ENCODE measurements at regions not wholly inside any gene's neighbourhood (a gene's known extent, or its start where the extent isn't known, plus 50 kb on each side); places are given as distances from the start of the nearest gene placed in this dataset.

DNA sequence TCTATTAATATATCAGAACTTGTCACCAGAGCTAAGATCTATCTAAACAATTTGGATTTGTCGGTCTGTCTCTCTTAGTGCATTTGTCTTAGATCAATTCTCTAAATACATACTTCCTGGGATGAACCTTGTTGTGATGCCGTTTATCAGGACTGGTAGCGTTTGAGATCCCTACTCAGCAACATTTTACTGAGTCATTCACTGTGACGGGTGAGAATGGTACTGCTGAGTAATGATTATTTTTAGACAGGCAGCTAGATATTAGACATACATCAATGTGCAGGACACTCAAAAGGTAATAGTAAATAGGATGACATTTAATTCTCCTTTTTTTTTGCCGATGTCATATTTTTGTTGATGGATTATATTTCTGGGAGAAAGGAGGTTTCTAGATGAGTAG lies 209.0 kb downstream of the CSNK1G3 start:
- BruUV-seq (replicated peaks) = no TSS peak
- Histone ChIP-seq H3K27me3 (replicated peaks; ENCODE audit: insufficient read depth, low read depth, low read length, poor library complexity) (no peaks in the 10 kb centered on the region), H3K4me1 (ENCODE audit: insufficient read depth, low read length, poor library complexity, severe bottlenecking) (no peaks in the 10 kb centered on the region), H3K27ac (ENCODE audit: low read depth, low read length, poor library complexity, severe bottlenecking) (no peak overlapping the region), H3K4me3 (ENCODE audit: low read depth, low read length, poor library complexity, severe bottlenecking) (no peak overlapping the region), H3K36me3 (ENCODE audit: insufficient read depth, low read length, poor library complexity, severe bottlenecking) (no peaks in the 10 kb centered on the region), H3K9me3 (ENCODE audit: low read depth, low read length, poor library complexity, severe bottlenecking) (no peaks in the 10 kb centered on the region)
- TF ChIP-seq EZH2 (IDR thresholded peaks at IDR 0.05; ENCODE audit: borderline replicate concordance, low read depth, low read length, poor library complexity, severe bottlenecking) (no peak), CTCF (conservative IDR thresholded peaks at IDR 0.05; ENCODE audit: low read depth, low read length) (no peak)
- intact Hi-C loops (cut with micrococcal nuclease; ENCODE audit: unreplicated experiment) = no loop called here
- ChIA-PET CTCF (no interaction called here), POLR2A (ENCODE audit: low non-redundant PET) (no interaction called here)
- DNase-seq (ENCODE audit: low spot score) = no peak

DNA sequence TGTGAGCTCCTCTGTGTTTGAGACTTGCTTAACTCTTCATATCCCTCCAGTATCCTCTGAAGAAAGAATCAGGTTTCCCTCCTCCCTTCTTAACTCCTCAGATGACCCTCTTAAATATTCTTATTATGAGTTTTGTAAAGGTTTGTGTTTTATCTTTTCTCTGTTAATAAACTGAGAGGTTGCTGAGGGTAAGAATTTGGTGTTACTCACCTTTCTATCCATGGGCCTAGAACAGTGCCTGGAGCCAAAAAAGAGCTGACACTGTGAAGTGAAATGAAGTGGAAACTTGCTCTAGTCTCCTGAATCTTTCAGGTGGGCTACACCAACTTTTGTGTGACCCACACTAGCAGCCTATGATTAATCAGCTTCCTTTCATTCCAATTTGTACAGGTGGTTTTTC lies 208.4 kb downstream of the CSNK1G3 start:
- Histone ChIP-seq H3K9me3 (ENCODE audit: low read depth, low read length, poor library complexity, severe bottlenecking) (no peaks in the 10 kb centered on the region), H3K4me3 (ENCODE audit: low read depth, low read length, poor library complexity, severe bottlenecking) (no peak overlapping the region), H3K27me3 (replicated peaks; ENCODE audit: insufficient read depth, low read depth, low read length, poor library complexity) (no peaks in the 10 kb centered on the region), H3K4me1 (ENCODE audit: insufficient read depth, low read length, poor library complexity, severe bottlenecking) (no peaks in the 10 kb centered on the region), H3K36me3 (ENCODE audit: insufficient read depth, low read length, poor library complexity, severe bottlenecking) (no peaks in the 10 kb centered on the region), H3K27ac (ENCODE audit: low read depth, low read length, poor library complexity, severe bottlenecking) (no peak overlapping the region)
- POLR2A ChIA-PET (ENCODE audit: low non-redundant PET) = no interaction called here
- DNase-seq (ENCODE audit: low spot score) = no peak
- no peak for TF ChIP-seq CTCF (conservative IDR thresholded peaks at IDR 0.05; ENCODE audit: low read depth, low read length)
- TF ChIP-seq EZH2 (IDR thresholded peaks at IDR 0.05; ENCODE audit: borderline replicate concordance, low read depth, low read length, poor library complexity, severe bottlenecking) = no peak
- CTCF ChIA-PET = no interaction called here
- intact Hi-C loops (cut with micrococcal nuclease; ENCODE audit: unreplicated experiment) = no loop called here
- no TSS peak for BruUV-seq (replicated peaks)

- intact Hi-C loops (cut with micrococcal nuclease; ENCODE audit: unreplicated experiment) = no loop called here
- H3K4me1 ChIP-seq (ENCODE audit: insufficient read depth, low read length, poor library complexity, severe bottlenecking) = no peaks in the 10 kb centered on the region
- H3K36me3 ChIP-seq (ENCODE audit: insufficient read depth, low read length, poor library complexity, severe bottlenecking) = no peaks in the 10 kb centered on the region
- H3K27ac ChIP-seq (ENCODE audit: low read depth, low read length, poor library complexity, severe bottlenecking) = no peak overlapping the region
- ChIA-PET POLR2A (ENCODE audit: low non-redundant PET) (no interaction called here), CTCF (no interaction called here)
- BruUV-seq (replicated peaks) = no TSS peak
- TF ChIP-seq CTCF (conservative IDR thresholded peaks at IDR 0.05; ENCODE audit: low read depth, low read length) = no peak
- TF ChIP-seq EZH2 (IDR thresholded peaks at IDR 0.05; ENCODE audit: borderline replicate concordance, low read depth, low read length, poor library complexity, severe bottlenecking) = no peak
- H3K9me3 ChIP-seq (ENCODE audit: low read depth, low read length, poor library complexity, severe bottlenecking) = no peaks in the 10 kb centered on the region
- no peak overlapping the region for H3K4me3 ChIP-seq (ENCODE audit: low read depth, low read length, poor library complexity, severe bottlenecking)
- no peaks in the 10 kb centered on the region for H3K27me3 ChIP-seq (replicated peaks; ENCODE audit: insufficient read depth, low read depth, low read length, poor library complexity)
- DNase-seq (ENCODE audit: low spot score) = no peak
These were observed 207.0 kb downstream of the CSNK1G3 start for GRCh38 chr5:123719004-123719403.
